Aorta (tissue), 5 donors: ENCODE measurements at regions not wholly inside any gene's neighbourhood (a gene's known extent, or its start where the extent isn't known, plus 50 kb on each side); places are given as distances from the start of the nearest gene placed in this dataset.

Experiments used
- ATAC-seq: fragments of 200-7000 bp; cut with Tn5 transposase; one replicate; pipeline ENCODE4 v1.9.1; 2022; ENCODE audit warnings: moderate library complexity; ENCODE audit not compliant: low FRiP score
- DNase-seq, 2 donors: peaks; one replicate each; pipeline ENCODE4 v3.0.0-alpha.2; 2020
- H3K27ac ChIP-seq, 2 donors: one replicate each; pipeline ENCODE4 v1.5.1; 2013; ENCODE audit warnings: low read length in 2 of 2, mild to moderate bottlenecking in 2 of 2, moderate library complexity in 2 of 2, control low read depth in 1 of 2, inconsistent platforms in 1 of 2, low read depth in 1 of 2
- H3K27me3 ChIP-seq, 2 donors: one replicate each; pipeline ENCODE4 v1.6.1; 2013; ENCODE audit warnings: control low read depth in 1 of 2, low read length in 1 of 2, mild to moderate bottlenecking in 1 of 2, moderate library complexity in 1 of 2; ENCODE audit not compliant: insufficient read depth in 2 of 2, control insufficient read depth in 1 of 2
- H3K36me3 ChIP-seq, 2 donors: one replicate each; pipeline ENCODE4 v1.6.1; 2013; ENCODE audit warnings: control low read depth in 1 of 2, low read length in 1 of 2, mild to moderate bottlenecking in 1 of 2; ENCODE audit not compliant: insufficient read depth in 2 of 2, control insufficient read depth in 1 of 2
- H3K4me1 ChIP-seq, 2 donors: one replicate each; pipeline ENCODE4 v1.6.1; 2013; ENCODE audit warnings: low read length in 2 of 2, control low read depth in 1 of 2, mild to moderate bottlenecking in 1 of 2, moderate library complexity in 1 of 2; ENCODE audit not compliant: insufficient read depth in 2 of 2, control insufficient read depth in 1 of 2
- H3K4me3 ChIP-seq, 2 donors: one replicate each; pipeline ENCODE4 v1.5.1; 2013; ENCODE audit warnings: low read length in 2 of 2, control low read depth in 1 of 2, mild to moderate bottlenecking in 1 of 2
- H3K9me3 ChIP-seq: one replicate; pipeline ENCODE4 v1.6.1; 2013; ENCODE audit warnings: mild to moderate bottlenecking, low read length; ENCODE audit not compliant: control insufficient read depth
- WGBS, 2 donors: extraction: QIAGEN DNeasy Blood & Tissue Kit; methylation state at CpG; one replicate each; pipeline ENCODE4 v1.1.7; 2013; 5-methylcytosine and 5-hydroxymethylcytosine counted together
- intact Hi-C, 2 donors: fragments of 100-400 bp; cut with DNase I; formaldehyde crosslinking; loops; one replicate each; pipeline versions ENCODE4 v1.14.2 to v1.15.0; 2022
- donor health status: healthy with polysubstance abuse.
- donor health status: Bipolar disorder and iron deficiency.
- donor health status: DM: no; HTN: no; CAD: no.
- donor health status: DM: no; HTN: no; CAD: no.
- donor health status: DM: yes; HTN: yes; CAD: no.

- DNase-seq: no peak
- no peaks in the 10 kb centered on the region for H3K36me3 ChIP-seq
- H3K27me3 ChIP-seq: no peaks in the 10 kb centered on the region
- no peak for ATAC-seq
- WGBS, 2 donors: 64 to 74% methylated on average over 1 of the region's 1 CpG
- intact Hi-C loops: no loop called here
- H3K27ac ChIP-seq: no peak overlapping the region
- no peaks in the 10 kb centered on the region for H3K4me1 ChIP-seq
- no peak overlapping the region for H3K4me3 ChIP-seq
- H3K9me3 ChIP-seq: no peaks in the 10 kb centered on the region
Observed at GRCh38 chr6:92292067-92292466, 1127.3 kb downstream of the EPHA7 start.

- no peaks in the 10 kb centered on the region for H3K4me1 ChIP-seq
- no peak overlapping the region for H3K4me3 ChIP-seq
- H3K27me3 ChIP-seq: no peaks in the 10 kb centered on the region
- DNase-seq: no peak
- ATAC-seq: no peak
- intact Hi-C loops: no loop called here
- no peak overlapping the region for H3K27ac ChIP-seq
- no peaks in the 10 kb centered on the region for H3K36me3 ChIP-seq
- H3K9me3 ChIP-seq: no peaks in the 10 kb centered on the region
Observed at GRCh38 chr6:92289831-92290230, 1129.5 kb downstream of the EPHA7 start.

- no peaks in the 10 kb centered on the region for H3K4me1 ChIP-seq
- H3K36me3 ChIP-seq: no peaks in the 10 kb centered on the region
- no peaks in the 10 kb centered on the region for H3K9me3 ChIP-seq
- no peak overlapping the region for H3K27ac ChIP-seq
- WGBS, 2 donors: 13 to 22% methylated on average over 3 of the region's 3 CpGs
- ATAC-seq (no peak), DNase-seq (no peak)
- intact Hi-C loops: no loop called here
- H3K4me3 ChIP-seq: no peak overlapping the region
- no peaks in the 10 kb centered on the region for H3K27me3 ChIP-seq
Observed at GRCh38 chr6:92281571-92282076, 1137.7 kb downstream of the EPHA7 start.

- H3K36me3 ChIP-seq: no peaks in the 10 kb centered on the region
- DNase-seq (no peak), ATAC-seq (no peak)
- 85 to 90% methylated on average over 5 of the region's 5 CpGs for WGBS, 2 donors
- H3K27me3 ChIP-seq: no peaks in the 10 kb centered on the region
- no peaks in the 10 kb centered on the region for H3K4me1 ChIP-seq
- H3K27ac ChIP-seq: no peak overlapping the region
- H3K4me3 ChIP-seq: no peak overlapping the region
- H3K9me3 ChIP-seq: no peaks in the 10 kb centered on the region
- intact Hi-C loops: no loop called here
Observed at GRCh38 chr6:92275150-92275549, 1144.2 kb downstream of the EPHA7 start.

- no peaks in the 10 kb centered on the region for H3K27me3 ChIP-seq
- H3K4me1 ChIP-seq: no peaks in the 10 kb centered on the region
- no peak overlapping the region for H3K27ac ChIP-seq
- H3K4me3 ChIP-seq: no peak overlapping the region
- 89 to 94% methylated on average over 8 of the region's 8 CpGs for WGBS, 2 donors
- H3K36me3 ChIP-seq: no peaks in the 10 kb centered on the region
- no peak for ATAC-seq
- DNase-seq: no peak
- H3K9me3 ChIP-seq: no peaks in the 10 kb centered on the region
- intact Hi-C loops: no loop called here
Observed at GRCh38 chr6:92274588-92274987, 1144.8 kb downstream of the EPHA7 start.

- intact Hi-C loops: no loop called here
- no peaks in the 10 kb centered on the region for H3K9me3 ChIP-seq
- no peaks in the 10 kb centered on the region for H3K36me3 ChIP-seq
- no peak for ATAC-seq
- WGBS, 2 donors: 81 to 82% methylated on average over 2 of the region's 2 CpGs
- H3K4me1 ChIP-seq: no peaks in the 10 kb centered on the region
- no peak overlapping the region for H3K27ac ChIP-seq
- DNase-seq: no peak
- H3K4me3 ChIP-seq: no peak overlapping the region
- H3K27me3 ChIP-seq: no peaks in the 10 kb centered on the region
Observed at GRCh38 chr6:92273694-92274093, 1145.7 kb downstream of the EPHA7 start.

- WGBS, 2 donors: 83 to 91% methylated on average over 1 of the region's 1 CpG
- Histone ChIP-seq H3K9me3 (no peaks in the 10 kb centered on the region), H3K36me3 (no peaks in the 10 kb centered on the region), H3K27ac (no peak overlapping the region), H3K27me3 (no peaks in the 10 kb centered on the region), H3K4me3 (no peak overlapping the region), H3K4me1 (no peaks in the 10 kb centered on the region)
- intact Hi-C loops: no loop called here
- ATAC-seq (no peak), DNase-seq (no peak)
Observed at GRCh38 chr6:92271091-92271490, 1148.3 kb downstream of the EPHA7 start.

- no peaks in the 10 kb centered on the region for H3K4me1 ChIP-seq
- ATAC-seq (no peak), DNase-seq (no peak)
- no peaks in the 10 kb centered on the region for H3K9me3 ChIP-seq
- WGBS, 2 donors: 90 to 96% methylated on average over 6 of the region's 6 CpGs
- no peak overlapping the region for H3K4me3 ChIP-seq
- H3K27ac ChIP-seq: no peak overlapping the region
- intact Hi-C loops: no loop called here
- H3K36me3 ChIP-seq: no peaks in the 10 kb centered on the region
- no peaks in the 10 kb centered on the region for H3K27me3 ChIP-seq
Observed at GRCh38 chr6:92270365-92270764, 1149.0 kb downstream of the EPHA7 start.

- H3K27me3 ChIP-seq: no peaks in the 10 kb centered on the region
- no peaks in the 10 kb centered on the region for H3K4me1 ChIP-seq
- no peak overlapping the region for H3K27ac ChIP-seq
- H3K36me3 ChIP-seq: no peaks in the 10 kb centered on the region
- no peaks in the 10 kb centered on the region for H3K9me3 ChIP-seq
- intact Hi-C loops: no loop called here
- no peak for DNase-seq
- WGBS, 2 donors: 93 to 98% methylated on average over 1 of the region's 1 CpG
- no peak for ATAC-seq
- no peak overlapping the region for H3K4me3 ChIP-seq
Observed at GRCh38 chr6:92267335-92267734, 1152.0 kb downstream of the EPHA7 start.
